Lower leg skin (tissue), 4 donors: ENCODE measurements at regions not wholly inside any gene's neighbourhood (a gene's known extent, or its start where the extent isn't known, plus 50 kb on each side); places are given as distances from the start of the nearest gene placed in this dataset.

Source experiments
- DNase-seq, 2 donors: peaks; one replicate each; pipeline ENCODE4 v3.0.0-alpha.2; 2019; ENCODE audit warnings: low spot score in 2 of 2
- H3K4me3 ChIP-seq: fragments of 200-600 bp; sonication (generic); 2 replicates; pipeline ENCODE4 v1.5.1; 2017; ENCODE audit warnings: mild to moderate bottlenecking, low read depth; ENCODE audit not compliant: poor library complexity, severe bottlenecking
- POLR2A ChIP-seq, 2 donors: fragments of 450-650 bp; IDR thresholded peaks; one replicate each; pipeline ENCODE4 v1.6.1; 2016 to 2017; ENCODE audit warnings: antibody characterized with exemption in 2 of 2, mild to moderate bottlenecking in 1 of 2, moderate library complexity in 1 of 2
- WGBS, 2 donors: methylation state at CpG; one replicate each; pipeline ENCODE4 v1.1.5; 2018; 5-methylcytosine and 5-hydroxymethylcytosine counted together
- intact Hi-C: fragments of 100-400 bp; cut with DNase I; formaldehyde crosslinking; loops from one replicate; pipeline ENCODE4 v1.15.0; 2023; ENCODE audit warnings: low total_unique reads
- TF ChIP-seq, protein P1 (sequence below), 3 donors: fragments of 450-650 bp; IDR thresholded peaks; one replicate each; pipeline ENCODE4 v1.5.1; 2016; ENCODE audit warnings: antibody characterized with exemption in 3 of 3, mild to moderate bottlenecking in 3 of 3, moderate library complexity in 2 of 3

DNA sequence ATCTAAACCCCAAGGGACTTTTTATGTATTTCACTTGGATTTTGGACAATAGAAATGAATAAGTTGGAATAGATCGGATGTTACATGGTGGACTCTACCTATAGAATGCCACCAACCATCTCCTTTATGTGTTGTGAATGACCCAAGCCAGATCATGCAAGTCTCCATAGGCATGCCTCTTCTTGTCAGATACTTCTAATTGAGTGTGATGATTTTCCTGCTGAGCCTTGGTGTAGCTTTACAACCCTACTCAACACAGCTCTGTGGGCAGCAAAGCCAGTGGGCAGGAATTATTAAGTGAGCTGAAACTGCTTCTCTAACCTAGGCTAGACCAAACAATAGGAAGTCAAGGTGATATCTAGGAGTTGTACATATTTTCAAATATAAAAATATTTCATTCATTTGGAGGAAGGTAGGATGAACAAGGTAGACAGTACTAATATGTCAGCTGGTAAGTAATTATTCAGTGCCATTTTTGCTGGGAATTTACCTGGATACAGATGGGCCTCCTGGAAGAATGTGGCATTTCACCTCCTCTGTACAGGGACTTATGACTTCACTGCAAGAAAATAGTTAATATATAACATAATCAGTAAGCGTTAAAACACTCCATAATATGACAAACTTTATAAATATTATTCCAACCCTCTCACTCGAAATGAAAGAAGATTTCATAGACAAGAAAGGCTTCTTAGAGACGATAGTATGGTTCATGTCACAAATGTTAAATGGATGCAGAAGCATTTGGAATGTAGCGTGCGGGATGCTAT is 298.0 kb upstream of the FAT1 start:
- 85 to 87% methylated on average over 6 of the region's 6 CpGs for WGBS, 2 donors
- intact Hi-C loops, result no loop called here
- no peak for DNase-seq

GRCh38 chr4:187027272-187027671 is 303.6 kb upstream of the FAT1 start:
- no peak for DNase-seq
- WGBS, 2 donors, result 32 to 34% methylated on average over 6 of the region's 6 CpGs
- TF ChIP-seq, protein P1, sequence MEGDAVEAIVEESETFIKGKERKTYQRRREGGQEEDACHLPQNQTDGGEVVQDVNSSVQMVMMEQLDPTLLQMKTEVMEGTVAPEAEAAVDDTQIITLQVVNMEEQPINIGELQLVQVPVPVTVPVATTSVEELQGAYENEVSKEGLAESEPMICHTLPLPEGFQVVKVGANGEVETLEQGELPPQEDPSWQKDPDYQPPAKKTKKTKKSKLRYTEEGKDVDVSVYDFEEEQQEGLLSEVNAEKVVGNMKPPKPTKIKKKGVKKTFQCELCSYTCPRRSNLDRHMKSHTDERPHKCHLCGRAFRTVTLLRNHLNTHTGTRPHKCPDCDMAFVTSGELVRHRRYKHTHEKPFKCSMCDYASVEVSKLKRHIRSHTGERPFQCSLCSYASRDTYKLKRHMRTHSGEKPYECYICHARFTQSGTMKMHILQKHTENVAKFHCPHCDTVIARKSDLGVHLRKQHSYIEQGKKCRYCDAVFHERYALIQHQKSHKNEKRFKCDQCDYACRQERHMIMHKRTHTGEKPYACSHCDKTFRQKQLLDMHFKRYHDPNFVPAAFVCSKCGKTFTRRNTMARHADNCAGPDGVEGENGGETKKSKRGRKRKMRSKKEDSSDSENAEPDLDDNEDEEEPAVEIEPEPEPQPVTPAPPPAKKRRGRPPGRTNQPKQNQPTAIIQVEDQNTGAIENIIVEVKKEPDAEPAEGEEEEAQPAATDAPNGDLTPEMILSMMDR (IDR thresholded peaks at IDR 0.05), result no peak
- TF ChIP-seq POLR2A (IDR thresholded peaks at IDR 0.05), result no peak
- intact Hi-C loops, result no loop called here
- no peak overlapping the region for H3K4me3 ChIP-seq

More for the DNA sequence above, 298.0 kb upstream of the FAT1 start:
- TF ChIP-seq POLR2A (IDR thresholded peaks at IDR 0.05), result no peak
- TF ChIP-seq, protein P1 (IDR thresholded peaks at IDR 0.05), result no peak
- H3K4me3 ChIP-seq, result no peak overlapping the region

DNA sequence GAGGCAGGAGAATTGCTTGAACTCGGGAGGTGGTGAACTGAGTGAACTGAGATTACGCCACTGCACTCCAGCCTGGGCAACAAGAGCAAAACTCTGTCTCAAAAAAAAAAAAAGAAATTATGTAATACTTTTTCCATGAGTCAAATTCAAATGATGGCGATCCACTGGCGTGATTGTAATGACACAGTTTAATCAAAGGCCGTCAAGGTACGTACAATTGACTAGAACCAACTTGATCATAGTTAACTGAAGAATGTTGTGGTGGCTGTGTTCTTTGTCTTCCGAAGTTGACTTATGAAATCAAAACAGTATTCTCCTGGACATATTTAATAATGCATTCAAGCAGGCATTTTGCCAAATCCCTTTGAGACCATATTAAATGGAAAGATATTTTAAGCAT is 318.6 kb upstream of the FAT1 start:
- WGBS, 2 donors, result 73 to 80% methylated on average over 7 of the region's 7 CpGs
- H3K4me3 ChIP-seq, result no peak overlapping the region
- DNase-seq, result no peak
- intact Hi-C loops, result no loop called here
- TF ChIP-seq, protein P1 (IDR thresholded peaks at IDR 0.05), result no peak
- no peak for TF ChIP-seq POLR2A (IDR thresholded peaks at IDR 0.05)

DNA sequence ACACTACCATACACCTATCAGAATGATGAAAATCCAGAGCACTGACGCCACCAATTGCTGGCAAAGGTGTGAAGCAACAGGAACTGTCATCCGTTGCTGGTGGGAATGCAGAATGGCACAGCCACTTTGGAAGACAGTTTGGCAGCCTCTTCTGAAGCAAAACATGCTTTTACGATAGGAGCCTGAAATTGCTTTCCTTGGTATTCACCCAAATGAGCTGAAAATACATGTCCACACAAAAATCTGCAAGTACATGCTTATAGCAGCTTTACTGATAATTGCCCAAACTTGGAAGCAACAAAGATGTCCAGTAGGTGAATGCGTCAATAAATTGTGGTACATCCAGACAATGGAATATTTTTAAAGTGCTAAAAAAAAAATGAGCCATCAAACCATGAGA is 322.8 kb upstream of the FAT1 start:
- no peak overlapping the region for H3K4me3 ChIP-seq
- intact Hi-C loops, result no loop called here
- 56% methylated on average over 4 of the region's 4 CpGs for WGBS, 2 donors
- TF ChIP-seq POLR2A (IDR thresholded peaks at IDR 0.05), result no peak
- TF ChIP-seq, protein P1 (IDR thresholded peaks at IDR 0.05), result no peak
- DNase-seq, result no peak

DNA sequence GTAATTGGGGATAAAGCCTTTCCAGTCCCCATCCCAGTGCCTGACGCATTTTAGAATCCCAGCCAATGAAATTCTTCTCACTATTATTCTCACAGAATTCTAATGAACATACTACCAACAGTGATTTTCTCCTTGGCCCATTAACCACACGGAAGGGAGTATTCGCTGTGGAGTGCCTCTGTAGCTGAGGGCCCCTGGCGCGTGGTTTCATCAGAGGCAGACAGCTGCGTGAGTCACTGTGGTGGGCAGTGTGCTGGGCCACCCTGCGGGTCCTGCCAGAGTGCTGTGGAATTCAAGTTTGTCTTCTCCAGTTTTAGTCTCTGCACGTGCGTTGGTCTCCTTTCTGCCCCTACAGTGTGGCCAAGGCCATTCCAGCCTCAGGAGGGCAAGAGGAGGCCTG is 335.4 kb upstream of the FAT1 start:
- whole genome bisulfite sequencing, 2 donors, result 93 to 94% methylated on average over 9 of the region's 9 CpGs
- H3K4me3 ChIP-seq, result no peak overlapping the region
- intact Hi-C loops, result no loop called here
- TF ChIP-seq, protein P1 (IDR thresholded peaks at IDR 0.05), result no peak
- no peak for TF ChIP-seq POLR2A (IDR thresholded peaks at IDR 0.05)
- no peak for DNase-seq

DNA sequence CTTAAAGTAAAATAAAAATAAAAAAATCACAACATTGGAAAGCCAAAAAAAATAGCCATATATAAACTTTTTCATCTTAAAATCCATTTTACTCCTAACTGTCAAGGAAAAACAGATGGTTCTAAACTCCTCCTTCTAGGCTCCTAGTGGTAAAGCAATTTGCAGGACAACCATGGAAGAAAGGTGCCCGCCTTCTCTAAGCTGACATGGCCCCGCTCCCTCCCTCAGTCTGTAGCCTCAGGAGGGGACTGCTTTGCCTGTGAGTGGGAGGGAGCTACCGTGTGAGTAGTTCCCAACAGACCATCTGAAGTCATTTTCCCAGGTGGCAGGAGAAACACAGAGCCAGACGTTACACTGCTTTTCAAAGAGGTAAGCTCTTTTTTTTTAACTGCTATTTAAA is 336.2 kb upstream of the FAT1 start:
- no peak overlapping the region for H3K4me3 ChIP-seq
- 37 to 43% methylated on average over 4 of the region's 4 CpGs for WGBS, 2 donors
- intact Hi-C loops, result no loop called here
- no peak for TF ChIP-seq POLR2A (IDR thresholded peaks at IDR 0.05)
- TF ChIP-seq, protein P1 (IDR thresholded peaks at IDR 0.05), result no peak
- DNase-seq, result no peak
